CD8-positive, alpha-beta memory T cell (primary cell): ENCODE measurements at regions not wholly inside any gene's neighbourhood (a gene's known extent, or its start where the extent isn't known, plus 50 kb on each side); places are given as distances from the start of the nearest gene placed in this dataset.

Experiments
- CTCF ChIA-PET: fragments of 350-600 bp; sonication (Branson Sonifier 250); formaldehyde crosslinking; loops from one replicate; lab custom pipeline; 2021; ENCODE audit warnings: antibody characterized with exemption; lab: Charles Lee
- POLR2A ChIA-PET: fragments of 350-600 bp; sonication (Branson Sonifier 250); formaldehyde crosslinking; loops from one replicate; lab custom pipeline; 2021; ENCODE audit warnings: antibody characterized with exemption; lab: Charles Lee
- DNase-seq, 5 donors: peaks; one replicate each; pipeline versions ENCODE4 v3.0.0 to v3.0.0-alpha.2; 2020 to 2022; ENCODE audit warnings: mixed read lengths in 1 of 5
- H3K27ac ChIP-seq: one replicate; pipeline ENCODE4 v1.7.0; 2013; ENCODE audit warnings: low read depth, mild to moderate bottlenecking, low read length, moderate library complexity
- H3K27me3 ChIP-seq: 2 replicates; pipeline ENCODE4 v1.7.0; 2013; ENCODE audit warnings: low read length, mild to moderate bottlenecking; ENCODE audit not compliant: insufficient read depth, poor library complexity, severe bottlenecking
- H3K36me3 ChIP-seq: 2 replicates; pipeline ENCODE4 v1.7.0; 2013; ENCODE audit warnings: mild to moderate bottlenecking, low read length, moderate library complexity; ENCODE audit not compliant: insufficient read depth
- H3K4me1 ChIP-seq: 2 replicates; pipeline ENCODE4 v1.7.0; 2013; ENCODE audit warnings: mild to moderate bottlenecking, low read length, moderate library complexity; ENCODE audit not compliant: insufficient read depth
- H3K4me3 ChIP-seq: 2 replicates; pipeline ENCODE4 v1.7.0; 2013; ENCODE audit warnings: mild to moderate bottlenecking, low read length
- H3K9me3 ChIP-seq: 2 replicates; pipeline ENCODE4 v1.7.0; 2013; ENCODE audit warnings: mild to moderate bottlenecking, low read length
- H3K27ac Mint-ChIP-seq, 8 donors: one replicate each; pipeline ENCODE4 v1.8.0; 2020 to 2021; ENCODE audit warnings: mixed read lengths in 8 of 8, mild to moderate bottlenecking in 6 of 8, inconsistent platforms in 3 of 8, moderate library complexity in 3 of 8
- H3K27me3 Mint-ChIP-seq, 2 donors: one replicate each; pipeline ENCODE4 v1.8.0; 2020 to 2021; ENCODE audit warnings: mixed read lengths in 2 of 2, mild to moderate bottlenecking in 1 of 2, moderate library complexity in 1 of 2
- H3K36me3 Mint-ChIP-seq, 3 donors: one replicate each; pipeline ENCODE4 v1.8.0; 2020 to 2021; ENCODE audit warnings: mixed read lengths in 3 of 3, inconsistent platforms in 1 of 3, mild to moderate bottlenecking in 1 of 3
- H3K4me1 Mint-ChIP-seq, 3 donors: one replicate each; pipeline ENCODE4 v1.8.0; 2020 to 2021; ENCODE audit warnings: mixed read lengths in 3 of 3, inconsistent platforms in 1 of 3, mild to moderate bottlenecking in 1 of 3
- H3K4me3 Mint-ChIP-seq, 7 donors: one replicate each; pipeline ENCODE4 v1.8.0; 2020 to 2021; ENCODE audit warnings: mixed read lengths in 7 of 7, mild to moderate bottlenecking in 6 of 7, moderate library complexity in 4 of 7, inconsistent platforms in 2 of 7
- H3K9me3 Mint-ChIP-seq, 5 donors: one replicate each; pipeline ENCODE4 v1.8.0; 2020 to 2022; ENCODE audit warnings: mixed read lengths in 5 of 5, mild to moderate bottlenecking in 3 of 5, moderate library complexity in 2 of 5, inconsistent platforms in 1 of 5

DNA sequence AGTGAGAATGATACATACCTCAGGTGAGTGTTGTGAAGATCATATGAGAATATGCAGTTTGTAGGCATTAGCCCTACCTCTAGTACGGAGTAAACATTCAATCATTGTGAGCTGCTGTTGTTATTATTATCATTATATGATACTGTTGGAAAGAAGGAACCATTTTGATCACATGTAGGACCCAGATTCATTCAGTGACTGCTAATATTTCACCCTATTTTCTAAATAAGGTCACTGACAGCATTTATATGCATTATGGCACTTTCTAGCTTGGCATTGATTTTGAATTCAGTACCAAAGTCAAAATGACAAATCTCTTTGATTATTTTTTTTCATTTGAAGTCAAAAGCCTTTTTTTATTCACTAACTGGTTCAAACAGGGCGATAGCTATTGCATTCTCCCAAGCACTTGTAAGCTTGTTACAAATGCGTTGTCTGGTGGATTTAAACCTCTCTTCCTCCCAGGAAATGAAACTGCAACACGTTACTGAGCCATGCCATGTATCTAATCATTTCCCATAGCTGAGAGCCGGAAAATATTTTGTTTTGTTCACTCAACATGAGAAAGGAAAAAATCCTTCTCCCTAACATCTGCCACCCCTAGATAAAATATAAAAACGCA is 320.8 kb upstream of the SGCD start:
- H3K27ac ChIP-seq: no peak overlapping the region
- H3K9me3 Mint-ChIP-seq: peaks cover 0 to 2% (median 0%) of the 10 kb centered on the region in 5 donors
- H3K36me3 Mint-ChIP-seq: no peaks in the 10 kb centered on the region
- DNase-seq: no peak
- H3K9me3 ChIP-seq: no peaks in the 10 kb centered on the region
- H3K4me3 Mint-ChIP-seq: no peak overlapping the region
- no peak overlapping the region for H3K4me3 ChIP-seq
- ChIA-PET POLR2A (no interaction called here), CTCF (no interaction called here)
- H3K27me3 ChIP-seq: no peaks in the 10 kb centered on the region
- no peak overlapping the region for H3K27ac Mint-ChIP-seq
- H3K4me1 Mint-ChIP-seq: no peaks in the 10 kb centered on the region
- no peaks in the 10 kb centered on the region for H3K4me1 ChIP-seq
- no peaks in the 10 kb centered on the region for H3K36me3 ChIP-seq
- H3K27me3 Mint-ChIP-seq: peaks cover 4 to 9% of the 10 kb centered on the region in 2 donors

GRCh38 chr5:156008844-156009243 is 318.1 kb upstream of the SGCD start:
- POLR2A ChIA-PET: no interaction called here
- H3K36me3 Mint-ChIP-seq: no peaks in the 10 kb centered on the region
- CTCF ChIA-PET: no interaction called here

DNA sequence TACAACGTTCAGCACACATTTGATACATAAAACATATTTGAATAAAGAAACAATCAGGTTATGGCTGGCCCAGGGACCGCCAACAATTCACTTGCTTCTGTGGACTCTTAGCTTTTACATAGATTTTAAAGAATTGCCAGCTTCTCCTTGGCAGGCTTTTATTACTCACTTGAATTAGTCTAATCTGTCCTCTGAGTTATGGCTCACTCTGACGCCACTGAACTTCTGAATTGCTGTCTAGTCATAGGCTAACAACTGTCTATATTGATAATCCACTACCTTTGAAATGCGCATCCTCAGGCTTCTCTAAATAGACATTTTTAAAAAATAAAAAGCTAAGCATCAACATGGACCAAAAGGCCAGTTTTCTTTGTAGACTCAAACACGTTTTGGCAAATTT is 317.4 kb upstream of the SGCD start:
- no peak overlapping the region for H3K4me3 Mint-ChIP-seq
- no peaks in the 10 kb centered on the region for H3K27me3 ChIP-seq
- no peak overlapping the region for H3K4me3 ChIP-seq
- no peaks in the 10 kb centered on the region for H3K4me1 Mint-ChIP-seq
- DNase-seq: no peak
- no peaks in the 10 kb centered on the region for H3K36me3 ChIP-seq
- no peaks in the 10 kb centered on the region for H3K4me1 ChIP-seq
- ChIA-PET CTCF (no interaction called here), POLR2A (no interaction called here)
- peaks cover 0 to 2% (median 0%) of the 10 kb centered on the region in 5 donors for H3K9me3 Mint-ChIP-seq
- no peak overlapping the region for H3K27ac Mint-ChIP-seq
- H3K36me3 Mint-ChIP-seq: no peaks in the 10 kb centered on the region
- peaks cover 5 to 9% of the 10 kb centered on the region in 2 donors for H3K27me3 Mint-ChIP-seq
- H3K9me3 ChIP-seq: no peaks in the 10 kb centered on the region
- H3K27ac ChIP-seq: no peak overlapping the region

More at GRCh38 chr5:156008844-156009243, 318.1 kb upstream of the SGCD start:
- H3K27ac Mint-ChIP-seq: peak overlapping the region in 1 of 8 donors; percentile 24
- no peak overlapping the region for H3K27ac ChIP-seq
- H3K27me3 ChIP-seq: no peaks in the 10 kb centered on the region
- no peaks in the 10 kb centered on the region for H3K4me1 ChIP-seq
- H3K9me3 ChIP-seq: no peaks in the 10 kb centered on the region
- DNase-seq: no peak
- peaks cover 7 to 9% of the 10 kb centered on the region in 2 donors for H3K27me3 Mint-ChIP-seq
- no peak overlapping the region for H3K4me3 ChIP-seq
- no peaks in the 10 kb centered on the region for H3K4me1 Mint-ChIP-seq
- no peaks in the 10 kb centered on the region for H3K36me3 ChIP-seq
- H3K9me3 Mint-ChIP-seq: peaks cover 0 to 2% (median 0%) of the 10 kb centered on the region in 5 donors
- no peak overlapping the region for H3K4me3 Mint-ChIP-seq

DNA sequence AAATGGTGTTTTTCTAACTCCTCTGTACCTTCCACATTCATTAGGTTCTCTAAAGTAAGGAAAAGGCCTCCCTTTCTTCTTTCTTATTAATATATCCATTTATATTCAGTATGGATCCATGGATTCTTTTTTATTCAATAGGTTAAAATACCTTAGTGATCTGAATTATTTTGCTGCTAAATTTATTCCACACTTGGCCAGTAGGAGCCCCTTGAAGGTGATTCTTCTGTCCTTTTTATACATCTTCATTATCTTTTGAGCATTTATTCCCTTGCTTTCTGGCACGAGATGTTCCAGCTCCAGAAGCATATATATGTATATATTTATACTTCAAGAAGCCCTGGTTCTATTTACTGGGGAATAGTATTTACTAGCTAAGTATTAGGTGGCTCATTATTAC is 311.8 kb upstream of the SGCD start:
- H3K36me3 ChIP-seq: no peaks in the 10 kb centered on the region
- H3K27me3 Mint-ChIP-seq: peaks cover 5 to 6% of the 10 kb centered on the region in 2 donors
- no peak overlapping the region for H3K27ac Mint-ChIP-seq
- no peak overlapping the region for H3K4me3 Mint-ChIP-seq
- no peaks in the 10 kb centered on the region for H3K4me1 ChIP-seq
- no peaks in the 10 kb centered on the region for H3K9me3 ChIP-seq
- no peak for DNase-seq
- H3K4me1 Mint-ChIP-seq: no peaks in the 10 kb centered on the region
- H3K9me3 Mint-ChIP-seq: no peaks in the 10 kb centered on the region
- H3K36me3 Mint-ChIP-seq: no peaks in the 10 kb centered on the region
- ChIA-PET POLR2A (no interaction called here), CTCF (no interaction called here)
- H3K27ac ChIP-seq: no peak overlapping the region
- H3K27me3 ChIP-seq: no peaks in the 10 kb centered on the region
- H3K4me3 ChIP-seq: no peak overlapping the region

- DNase-seq: no peak
- H3K9me3 Mint-ChIP-seq: no peaks in the 10 kb centered on the region
- Histone ChIP-seq H3K4me1 (no peaks in the 10 kb centered on the region), H3K27ac (no peak overlapping the region), H3K9me3 (no peaks in the 10 kb centered on the region), H3K36me3 (no peaks in the 10 kb centered on the region), H3K27me3 (no peaks in the 10 kb centered on the region), H3K4me3 (no peak overlapping the region)
- no peak overlapping the region for H3K4me3 Mint-ChIP-seq
- POLR2A ChIA-PET: no interaction called here
- CTCF ChIA-PET: no interaction called here
- no peaks in the 10 kb centered on the region for H3K36me3 Mint-ChIP-seq
- H3K4me1 Mint-ChIP-seq: peaks cover 0 to 4% (median 0%) of the 10 kb centered on the region in 3 donors
- peaks cover 3 to 5% of the 10 kb centered on the region in 2 donors for H3K27me3 Mint-ChIP-seq
- no peak overlapping the region for H3K27ac Mint-ChIP-seq
Measured at GRCh38 chr5:156019130-156019529, 307.8 kb upstream of the SGCD start.

- H3K4me3 Mint-ChIP-seq: no peak overlapping the region
- Histone ChIP-seq H3K4me1 (no peaks in the 10 kb centered on the region), H3K27me3 (no peaks in the 10 kb centered on the region), H3K9me3 (no peaks in the 10 kb centered on the region), H3K4me3 (no peak overlapping the region), H3K36me3 (no peaks in the 10 kb centered on the region), H3K27ac (no peak overlapping the region)
- ChIA-PET POLR2A (no interaction called here), CTCF (no interaction called here)
- H3K9me3 Mint-ChIP-seq: no peaks in the 10 kb centered on the region
- DNase-seq: no peak
- no peak overlapping the region for H3K27ac Mint-ChIP-seq
- H3K36me3 Mint-ChIP-seq: no peaks in the 10 kb centered on the region
- H3K4me1 Mint-ChIP-seq: peaks cover 0 to 4% (median 0%) of the 10 kb centered on the region in 3 donors
- peaks cover 3 to 5% of the 10 kb centered on the region in 2 donors for H3K27me3 Mint-ChIP-seq
Measured at GRCh38 chr5:156019571-156020180, 307.3 kb upstream of the SGCD start.

- Histone ChIP-seq H3K4me1 (no peaks in the 10 kb centered on the region), H3K4me3 (no peak overlapping the region), H3K36me3 (no peaks in the 10 kb centered on the region), H3K9me3 (no peaks in the 10 kb centered on the region), H3K27ac (no peak overlapping the region), H3K27me3 (no peaks in the 10 kb centered on the region)
- H3K36me3 Mint-ChIP-seq: no peaks in the 10 kb centered on the region
- POLR2A ChIA-PET: no interaction called here
- H3K4me1 Mint-ChIP-seq: peaks cover 0 to 4% (median 0%) of the 10 kb centered on the region in 3 donors
- no peaks in the 10 kb centered on the region for H3K9me3 Mint-ChIP-seq
- CTCF ChIA-PET: no interaction called here
- DNase-seq: no peak
- peaks cover 5% of the 10 kb centered on the region in 2 donors for H3K27me3 Mint-ChIP-seq
- H3K27ac Mint-ChIP-seq: no peak overlapping the region
- H3K4me3 Mint-ChIP-seq: no peak overlapping the region
Measured at GRCh38 chr5:156020647-156021046, 306.3 kb upstream of the SGCD start.

- Mint-ChIP-seq H3K27me3 (peaks cover 2 to 8% of the 10 kb centered on the region in 2 donors), H3K27ac (no peak overlapping the region), H3K4me3 (no peak overlapping the region)
Measured at GRCh38 chr5:156021866-156022265, 305.1 kb upstream of the SGCD start.

More at GRCh38 chr5:156021866-156022265, 305.1 kb upstream of the SGCD start:
- H3K9me3 Mint-ChIP-seq: no peaks in the 10 kb centered on the region
- no peak overlapping the region for H3K27ac ChIP-seq
- H3K9me3 ChIP-seq: no peaks in the 10 kb centered on the region
- ChIA-PET POLR2A (no interaction called here), CTCF (no interaction called here)
- no peaks in the 10 kb centered on the region for H3K36me3 ChIP-seq
- DNase-seq: no peak
- peaks cover 0 to 4% (median 0%) of the 10 kb centered on the region in 3 donors for H3K4me1 Mint-ChIP-seq
- no peaks in the 10 kb centered on the region for H3K36me3 Mint-ChIP-seq
- no peaks in the 10 kb centered on the region for H3K27me3 ChIP-seq
- no peak overlapping the region for H3K4me3 ChIP-seq
- no peaks in the 10 kb centered on the region for H3K4me1 ChIP-seq
